ENCODE measurements at regions not wholly inside any gene's neighbourhood (a gene's known extent, or its start where the extent isn't known, plus 50 kb on each side); places are given as distances from the start of the nearest gene placed in this dataset.
"Not testable (repeated sequence)": the region's sequence is repeated elsewhere in the genome, so short reads cannot be mapped to it uniquely, and the experiment has no call there.

DNA sequence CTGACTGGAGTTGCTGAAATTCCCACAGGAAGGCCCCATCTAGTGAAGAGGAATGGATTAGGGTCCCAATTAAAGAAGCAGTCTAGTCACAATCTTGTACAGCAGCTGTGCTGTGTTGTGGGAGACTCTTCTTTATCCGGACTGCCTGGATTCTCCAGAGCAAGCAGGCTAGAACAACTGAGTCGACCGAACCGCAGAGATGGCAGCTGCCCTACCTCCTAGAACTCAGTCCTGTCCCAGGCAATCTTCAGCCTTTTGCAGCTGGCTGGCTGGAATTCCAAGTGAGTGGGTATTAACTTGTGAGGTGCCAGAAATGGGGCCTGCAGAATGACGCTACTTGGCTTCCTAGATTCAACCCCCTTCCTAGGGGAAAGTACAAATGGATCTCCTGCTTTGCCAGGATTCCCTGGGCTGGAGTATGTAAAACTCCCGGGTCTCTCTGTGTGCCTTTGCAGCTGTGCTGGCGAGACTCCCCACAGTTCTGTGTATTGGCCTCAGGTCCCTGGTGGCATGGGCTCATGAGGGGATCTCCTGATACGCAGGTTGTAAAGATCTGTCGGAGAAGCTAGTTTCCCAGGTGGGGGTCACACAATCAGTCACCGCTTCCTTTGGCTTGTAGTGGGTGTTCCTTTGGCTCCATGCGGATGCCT is 1952.6 kb upstream of the LRRTM1 start:
- DNase-seq: no peak

DNA sequence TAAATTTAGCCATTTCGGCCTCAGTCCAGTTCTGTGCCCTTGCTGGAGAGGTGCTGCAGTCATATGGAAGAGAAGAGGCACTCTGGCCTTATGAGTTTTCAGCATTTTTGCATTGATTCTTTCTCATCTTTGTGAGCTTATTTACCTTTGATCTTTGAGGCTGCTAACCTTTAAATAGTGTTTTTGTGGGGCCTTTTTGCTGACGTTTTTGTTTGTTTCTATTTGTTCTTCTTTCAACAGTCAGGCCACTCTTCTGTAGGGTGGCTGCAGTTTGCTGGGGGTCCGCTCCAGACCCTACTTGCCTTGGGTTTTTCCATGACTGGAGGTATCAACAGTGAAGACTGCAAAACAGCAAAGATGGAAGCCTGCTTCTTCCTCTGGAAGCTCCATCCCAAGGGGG is 1951.7 kb upstream of the LRRTM1 start:
- DNase-seq: no peak

DNA sequence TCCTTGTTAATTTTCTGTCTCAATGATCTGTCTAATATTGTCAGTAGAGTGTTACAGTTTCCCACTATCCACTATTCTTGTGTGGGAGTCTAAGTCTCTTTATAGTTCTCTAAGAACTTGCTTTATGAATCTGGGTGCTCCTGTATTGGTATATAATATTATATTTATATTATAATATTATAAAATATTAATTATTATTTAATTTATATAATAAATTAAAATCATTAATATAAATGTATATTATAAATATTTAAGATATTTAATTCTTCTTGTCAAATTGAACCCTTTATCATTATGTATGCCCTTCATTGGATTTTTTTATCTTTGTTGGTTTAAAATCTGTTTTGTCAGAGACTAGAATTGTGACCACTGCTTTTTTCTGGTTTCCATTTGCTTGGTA is 1950.2 kb upstream of the LRRTM1 start:
- no peak for DNase-seq

DNA sequence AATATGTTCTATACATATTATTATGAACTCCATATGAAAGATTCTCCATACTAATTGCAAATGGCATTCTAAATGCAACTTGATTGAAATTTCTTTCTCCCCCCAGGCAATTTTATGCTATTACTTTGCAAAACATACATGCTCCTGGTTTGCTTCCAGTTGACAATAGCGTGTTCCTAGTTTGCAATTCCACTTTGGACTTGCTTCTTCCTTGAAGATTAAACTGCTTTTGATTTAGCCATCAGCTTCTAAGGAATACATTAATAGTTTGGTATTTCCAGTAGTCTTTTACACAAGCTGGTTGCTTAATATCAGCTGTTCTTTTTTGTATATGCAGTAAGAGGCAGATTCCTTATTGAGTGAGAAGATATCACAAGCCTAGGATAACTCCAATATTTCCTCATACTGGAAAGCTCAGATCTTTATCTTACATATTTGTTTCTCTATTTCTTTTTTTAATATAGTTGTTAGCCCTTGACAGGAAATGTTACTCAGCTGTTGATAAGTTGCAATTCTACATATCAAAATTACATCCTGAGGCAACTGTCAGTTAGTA is 1941.7 kb upstream of the LRRTM1 start:
- DNase-seq: no peak

DNA sequence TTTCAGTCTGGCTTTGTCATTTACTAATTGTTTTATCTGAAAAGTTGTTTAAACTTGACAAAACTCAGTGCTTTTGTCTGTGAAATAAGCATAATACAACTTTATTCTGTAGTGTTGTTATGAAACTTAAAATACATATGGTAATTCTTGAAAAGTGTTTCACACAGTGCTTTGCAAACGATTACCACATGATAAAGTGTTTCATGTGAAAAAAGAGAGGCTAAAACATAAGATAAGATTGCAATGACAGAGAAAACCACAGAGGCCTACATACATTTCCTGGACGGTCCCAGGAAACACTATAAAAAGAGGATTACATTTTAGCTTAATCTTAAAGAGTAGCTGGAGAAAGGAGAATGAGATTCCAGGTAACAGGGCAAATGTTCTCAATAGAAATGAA is 1934.6 kb upstream of the LRRTM1 start:
- DNase-seq: no peak

DNA sequence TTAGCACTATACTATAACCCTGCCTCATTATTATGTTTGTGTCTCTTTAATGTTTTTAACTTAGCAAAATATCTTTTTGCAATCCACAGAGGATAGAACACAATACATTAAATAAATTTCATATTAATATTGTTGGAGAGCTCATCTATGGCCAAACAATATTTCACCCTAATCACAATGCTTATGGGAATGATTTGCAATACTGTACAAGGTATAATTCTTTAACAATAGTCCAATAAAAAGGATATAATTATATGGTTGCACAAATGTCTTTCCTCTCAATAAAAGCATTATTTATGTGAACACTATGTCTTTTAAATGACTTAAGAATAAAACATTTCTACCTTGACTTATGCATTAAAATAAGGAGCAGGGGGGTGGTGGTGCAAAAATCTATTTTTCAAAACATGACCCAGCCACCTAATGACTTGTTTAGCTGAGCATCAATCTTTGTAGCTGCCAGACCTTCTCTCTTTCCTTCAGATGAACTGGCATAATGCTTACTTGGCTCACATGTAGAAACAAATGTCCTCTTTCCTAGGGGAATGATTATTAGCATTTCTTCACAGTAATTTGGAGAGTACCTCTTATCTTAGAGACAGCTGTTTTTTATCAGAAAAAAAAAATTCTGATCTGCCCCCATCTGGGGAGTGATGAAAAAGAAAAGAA is 1933.6 kb upstream of the LRRTM1 start:
- no peak for DNase-seq

DNA sequence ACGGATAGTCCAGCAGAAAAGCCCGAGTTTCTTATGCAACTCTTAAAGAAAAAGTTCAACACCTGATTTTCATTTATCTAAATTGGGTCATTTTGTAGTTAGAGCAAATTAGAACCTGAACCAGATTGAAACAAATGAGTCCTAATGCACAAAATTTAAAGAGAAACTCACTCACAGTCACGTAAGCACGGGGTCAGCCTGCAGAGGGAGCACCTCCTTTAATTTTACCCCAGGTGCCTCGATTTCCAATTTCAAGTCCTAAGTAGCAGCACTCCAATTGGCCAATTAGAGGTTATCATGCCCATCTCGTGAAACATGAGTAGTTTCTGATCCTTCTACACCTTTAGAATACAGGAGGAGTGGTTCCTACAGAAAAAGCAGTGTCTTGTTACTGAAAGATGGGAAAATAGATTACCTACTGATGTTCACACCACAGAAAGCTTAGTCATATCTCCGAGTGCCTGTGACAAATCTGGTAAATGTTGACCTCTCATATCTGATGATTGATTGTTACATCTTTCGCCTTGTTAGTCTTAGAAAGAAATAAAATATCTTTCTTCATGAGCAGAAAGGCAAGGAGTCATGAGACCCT is 1929.8 kb upstream of the LRRTM1 start:
- DNase-seq: no peak

DNA sequence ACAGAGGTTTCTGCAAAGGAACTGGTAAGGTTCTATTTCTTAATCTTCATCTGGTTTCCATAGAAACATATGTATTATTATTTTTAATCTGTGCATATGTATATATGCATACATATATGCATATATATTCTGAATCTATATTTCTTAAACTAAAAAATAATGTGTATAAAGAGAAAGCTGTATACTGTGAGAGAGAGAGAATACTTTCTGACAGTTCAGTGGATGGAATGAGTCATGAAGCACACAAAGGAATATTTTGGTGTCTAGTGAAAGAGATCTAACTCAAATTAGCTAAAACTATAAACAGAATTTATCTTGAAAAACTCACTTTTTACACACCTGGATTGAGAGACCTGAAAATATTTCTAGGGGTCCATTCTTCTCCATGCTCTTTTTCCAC is 1929.3 kb upstream of the LRRTM1 start:
- DNase-seq: no peak

DNA sequence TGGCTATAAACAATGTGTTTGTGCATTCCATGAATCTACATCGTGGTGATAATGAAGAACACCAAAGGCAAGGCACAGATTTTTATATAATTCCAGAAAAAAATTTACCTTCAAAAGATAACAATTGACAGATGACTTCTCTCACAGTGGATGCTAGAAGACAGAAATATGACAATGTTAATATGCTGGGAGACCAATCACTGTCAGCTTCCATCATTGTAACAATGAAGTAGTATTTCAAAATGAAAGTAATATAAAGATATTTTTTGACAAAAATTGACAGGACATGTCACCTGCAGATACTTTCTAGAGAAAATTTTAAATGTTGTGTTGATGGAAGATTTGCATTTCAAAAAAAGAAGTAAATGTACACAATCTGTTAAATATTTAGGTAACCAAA is 1925.9 kb upstream of the LRRTM1 start:
- no peak for DNase-seq

DNA sequence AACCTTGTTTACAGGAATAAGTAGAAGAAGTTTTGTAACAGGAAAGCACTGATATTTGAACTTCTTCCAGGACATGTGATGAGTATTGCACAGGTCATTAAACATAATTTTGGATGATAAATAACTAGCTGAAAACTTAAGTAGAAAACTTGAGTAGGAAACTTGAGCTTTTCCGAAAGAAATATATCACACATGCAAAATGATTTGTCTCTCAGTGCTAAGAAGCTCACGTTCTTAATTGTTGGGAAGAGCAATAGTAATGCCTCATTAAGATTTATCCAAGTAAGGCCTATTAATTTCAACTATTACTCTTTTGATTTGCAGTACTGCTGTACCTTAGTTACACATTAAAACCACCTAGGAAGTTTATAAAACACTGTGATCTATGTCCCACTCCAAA is 1921.9 kb upstream of the LRRTM1 start:
- DNase-seq: no peak

DNA sequence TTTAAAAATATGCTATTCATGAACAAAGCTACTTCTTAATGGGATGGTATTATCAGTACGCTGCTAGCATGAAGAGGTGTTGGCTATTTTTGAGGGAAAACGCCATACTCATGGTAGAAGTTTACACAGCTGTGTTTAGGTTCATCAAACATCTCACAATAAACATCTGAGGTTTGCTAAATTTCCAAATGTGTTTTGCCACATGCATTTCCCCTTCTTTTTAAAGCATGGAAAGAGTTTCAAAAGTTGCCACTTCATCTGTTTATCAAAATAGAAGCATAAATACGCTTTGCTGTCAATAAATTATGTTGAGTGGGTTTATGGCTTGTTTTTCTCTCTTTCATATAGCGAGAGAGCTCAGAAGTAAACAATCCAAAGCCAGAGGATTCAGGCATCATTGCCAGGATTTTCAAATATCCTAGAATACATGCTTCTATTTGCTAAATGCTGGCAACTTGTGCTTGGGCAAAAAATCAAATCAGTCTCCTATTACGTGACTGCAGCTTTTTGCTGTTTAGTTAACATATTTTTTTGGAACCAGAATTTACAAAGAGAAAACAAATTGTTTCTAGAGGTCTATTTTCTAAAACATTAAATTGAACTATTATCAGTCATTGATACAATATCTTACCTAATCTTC is 1919.9 kb upstream of the LRRTM1 start:
- no peak for DNase-seq

DNA sequence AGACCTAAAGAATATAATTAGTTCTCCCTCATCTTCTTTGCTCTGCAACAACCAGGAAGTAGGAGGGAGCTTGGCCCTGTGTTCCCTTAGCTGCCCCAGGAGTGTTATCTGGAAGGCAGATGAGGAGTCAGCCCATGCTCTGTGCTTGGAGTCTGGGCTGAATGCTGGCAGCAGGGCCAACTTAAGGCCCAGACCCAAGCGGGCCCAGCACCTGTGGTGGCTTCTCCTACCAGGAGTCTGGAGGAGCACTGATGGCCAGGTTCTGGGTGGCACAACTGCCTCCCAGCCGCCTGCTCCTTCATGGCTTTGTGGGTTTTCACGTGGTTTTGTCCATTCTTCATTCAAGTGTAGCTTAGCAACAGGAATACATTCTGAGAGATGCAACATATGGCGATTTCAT is 1910.7 kb upstream of the LRRTM1 start:
- no peak for DNase-seq

DNA sequence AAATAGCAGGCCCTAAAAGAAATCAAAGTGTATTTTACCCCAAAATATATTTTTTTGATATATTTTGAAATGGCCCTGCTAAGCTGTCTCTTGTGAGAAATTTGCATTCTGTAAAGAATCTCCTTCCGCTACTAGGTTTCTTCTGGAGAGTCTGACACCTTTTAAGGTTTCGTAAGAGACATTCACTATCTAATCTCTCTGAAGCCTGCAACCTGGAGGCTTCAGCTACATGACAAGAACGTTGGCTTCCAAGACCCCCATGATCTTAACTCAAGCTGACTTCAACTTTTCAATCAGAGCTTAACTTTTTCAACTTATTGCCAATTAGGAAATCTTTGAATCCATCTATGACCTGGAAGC is 1894.9 kb upstream of the LRRTM1 start:
- no peak for DNase-seq

DNA sequence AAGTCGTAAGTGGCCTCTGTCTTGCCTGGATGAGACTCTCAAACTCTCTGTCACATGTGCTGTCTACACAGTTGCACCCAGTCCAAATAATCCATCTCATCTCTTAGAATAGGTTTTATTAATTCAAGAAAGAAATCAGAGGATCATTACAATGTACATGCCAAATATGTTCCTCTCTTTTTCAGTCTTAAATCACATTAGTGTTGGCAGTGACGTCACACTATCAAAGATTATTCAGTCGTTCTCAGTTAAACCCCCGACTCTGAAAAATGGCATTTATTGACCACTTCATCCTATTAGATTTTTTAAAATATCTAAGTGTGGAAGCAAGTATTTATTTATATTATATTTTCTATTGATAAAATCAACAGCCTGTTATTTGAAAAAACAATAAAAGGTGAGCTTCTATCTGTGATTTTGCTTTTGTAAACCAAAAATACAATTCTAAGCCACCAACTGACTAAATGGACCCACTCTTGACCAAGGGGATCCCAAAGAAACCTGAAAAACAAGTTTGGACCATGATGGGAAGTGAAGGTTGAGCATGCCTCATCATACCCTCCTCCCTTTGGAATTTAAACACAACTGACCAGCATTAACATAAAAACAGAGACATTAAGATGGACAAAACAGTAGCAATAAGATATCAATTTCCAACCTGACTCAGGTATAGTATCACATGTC is 1894.4 kb upstream of the LRRTM1 start:
- DNase-seq: no peak

DNA sequence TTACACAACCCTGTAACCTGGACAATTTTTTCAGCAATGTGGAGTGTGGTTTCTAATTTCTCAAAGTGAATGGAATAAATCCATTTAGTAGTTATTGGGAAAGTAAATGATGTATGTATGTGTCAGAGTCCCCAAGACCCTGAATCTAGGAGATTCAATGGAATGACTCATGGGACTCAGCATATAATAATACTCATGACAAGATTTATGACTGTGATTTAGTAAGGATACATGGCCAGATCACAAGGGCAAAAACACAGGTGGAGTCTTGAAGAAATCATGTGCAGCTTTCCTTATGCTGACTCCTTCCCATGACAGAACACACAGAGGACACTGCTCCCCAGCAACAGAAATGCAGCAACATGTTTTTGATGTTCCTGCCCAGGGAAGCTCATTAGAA is 1877.7 kb upstream of the LRRTM1 start:
- no peak for DNase-seq

DNA sequence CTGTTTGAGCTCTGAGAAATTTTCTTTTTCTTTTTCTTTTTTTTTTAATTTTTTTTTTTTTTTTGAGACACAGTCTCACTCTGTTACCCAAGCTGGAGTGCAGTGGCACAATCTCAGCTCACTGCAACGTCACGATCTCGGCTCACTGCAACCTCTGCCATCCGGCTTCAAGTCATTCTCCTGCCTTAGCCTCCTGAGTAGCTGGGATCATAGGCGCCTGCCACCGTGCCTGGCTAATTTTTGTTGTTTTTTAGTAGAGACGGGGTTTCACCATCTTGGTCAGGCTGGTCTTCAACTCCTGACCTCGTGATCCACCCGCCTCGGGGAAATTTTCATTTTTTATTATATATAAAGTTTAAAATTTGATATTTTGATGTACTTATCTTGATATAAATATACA is 1870.7 kb upstream of the LRRTM1 start:
- DNase-seq: not testable (repeated sequence)

DNA sequence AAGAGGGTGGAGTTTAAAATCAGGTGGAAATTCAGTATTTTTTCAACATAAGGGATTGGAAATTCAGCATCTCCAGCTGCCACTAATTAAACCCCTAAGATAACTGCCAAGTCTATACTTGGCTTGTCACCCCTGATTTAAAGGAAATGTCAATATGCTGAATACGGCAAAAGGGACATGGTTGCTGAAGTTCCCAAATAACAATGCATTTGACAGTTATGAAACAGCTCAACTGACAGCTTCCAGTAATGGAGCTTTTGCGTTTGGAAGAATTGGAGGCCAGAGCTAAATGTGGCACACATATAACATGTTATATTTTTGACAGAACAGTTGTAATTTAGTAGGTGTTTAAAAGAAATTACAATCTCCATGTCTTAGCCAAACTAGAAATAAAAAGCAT is 1867.9 kb upstream of the LRRTM1 start:
- no peak for DNase-seq

DNA sequence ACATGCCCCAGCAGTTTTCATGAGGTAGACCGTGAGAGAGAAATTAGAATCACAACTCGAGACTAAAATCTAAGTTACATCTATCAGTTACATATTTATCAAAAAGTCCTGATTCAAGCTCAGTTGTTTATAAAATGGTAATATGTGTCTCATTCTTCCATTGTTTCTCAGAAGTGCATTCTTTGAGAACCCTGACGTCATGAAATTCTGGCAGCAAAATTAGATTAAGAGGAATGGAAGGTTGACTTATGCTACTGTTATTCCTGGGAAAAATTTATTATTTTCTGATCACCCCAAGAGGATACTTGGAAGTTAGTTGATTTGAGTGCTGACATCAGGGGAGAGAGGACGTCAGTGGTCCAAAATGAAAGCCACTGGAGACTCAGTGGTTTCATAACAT is 1864.8 kb upstream of the LRRTM1 start:
- no peak for DNase-seq

DNA sequence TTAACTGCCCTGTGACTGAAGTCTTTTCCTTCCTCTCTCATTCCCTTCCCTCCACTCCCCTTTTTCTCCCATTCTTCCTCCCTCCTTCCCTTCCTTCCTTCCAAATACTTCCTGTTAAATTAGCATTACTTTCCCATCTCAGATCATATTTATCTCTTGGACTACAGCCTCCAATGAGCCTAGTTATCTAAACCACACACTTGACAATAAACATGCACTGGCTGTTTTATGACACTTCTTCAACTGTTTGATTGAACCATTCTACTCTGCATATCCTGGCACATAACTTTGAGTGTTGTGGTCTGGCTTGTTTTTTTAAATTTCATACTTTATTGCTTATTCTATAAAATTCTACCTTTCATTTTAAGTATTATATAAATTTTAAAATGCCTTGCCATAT is 1860.8 kb upstream of the LRRTM1 start:
- DNase-seq: no peak

DNA sequence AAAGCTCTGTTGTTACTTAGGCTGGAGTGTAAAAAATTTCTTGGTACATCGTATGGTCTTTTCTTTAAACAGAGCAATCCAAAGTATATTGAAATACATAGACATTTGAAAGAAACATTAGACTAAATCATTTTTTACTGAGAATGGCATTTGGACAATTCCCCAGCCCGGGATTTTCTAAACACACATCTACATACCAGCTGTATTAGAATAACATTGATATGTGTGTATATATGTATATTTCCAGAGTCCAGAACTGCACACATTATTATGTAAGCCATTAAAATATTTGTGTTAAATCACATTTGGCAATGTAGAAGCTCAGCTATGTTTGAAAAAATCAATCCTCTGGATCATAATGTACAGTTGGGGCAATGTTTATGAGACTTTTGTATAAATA is 1853.6 kb upstream of the LRRTM1 start:
- DNase-seq: no peak

DNA sequence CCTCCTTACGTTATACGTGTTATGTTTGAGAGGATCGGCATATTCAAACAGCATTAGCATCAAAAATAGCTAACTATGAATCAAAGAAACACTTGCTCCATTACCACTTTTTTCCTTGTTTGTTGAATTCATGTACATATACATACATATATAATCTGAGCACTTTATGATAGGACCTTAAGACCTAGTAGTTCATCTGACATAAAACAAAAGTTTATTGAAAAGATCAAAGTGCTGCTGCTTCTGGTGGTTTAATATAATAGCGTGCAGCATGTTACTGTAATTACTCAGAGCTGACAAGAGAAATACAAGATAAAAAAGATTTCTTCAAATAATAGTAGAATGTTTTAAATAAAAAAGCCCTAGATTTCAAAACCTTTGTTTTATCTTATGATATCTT is 1850.9 kb upstream of the LRRTM1 start:
- no peak for DNase-seq

DNA sequence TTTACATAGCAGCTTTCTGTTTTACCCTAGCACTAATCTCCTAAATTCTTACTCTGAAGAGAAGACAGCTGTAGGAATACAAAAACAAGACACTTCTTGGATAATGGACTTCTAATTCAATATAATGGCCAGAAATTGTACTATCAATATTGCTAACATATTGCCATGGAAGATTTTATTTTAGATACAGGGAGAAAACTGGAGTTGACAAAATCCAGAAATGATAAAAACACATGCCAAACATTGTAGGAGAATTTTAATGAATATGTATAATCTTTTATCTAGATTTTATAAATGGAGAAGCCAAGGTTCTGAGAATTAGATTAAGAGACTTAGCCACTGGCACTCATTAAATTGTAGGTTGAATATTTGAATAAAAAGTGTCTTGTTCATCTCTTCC is 1838.8 kb upstream of the LRRTM1 start:
- no peak for DNase-seq

DNA sequence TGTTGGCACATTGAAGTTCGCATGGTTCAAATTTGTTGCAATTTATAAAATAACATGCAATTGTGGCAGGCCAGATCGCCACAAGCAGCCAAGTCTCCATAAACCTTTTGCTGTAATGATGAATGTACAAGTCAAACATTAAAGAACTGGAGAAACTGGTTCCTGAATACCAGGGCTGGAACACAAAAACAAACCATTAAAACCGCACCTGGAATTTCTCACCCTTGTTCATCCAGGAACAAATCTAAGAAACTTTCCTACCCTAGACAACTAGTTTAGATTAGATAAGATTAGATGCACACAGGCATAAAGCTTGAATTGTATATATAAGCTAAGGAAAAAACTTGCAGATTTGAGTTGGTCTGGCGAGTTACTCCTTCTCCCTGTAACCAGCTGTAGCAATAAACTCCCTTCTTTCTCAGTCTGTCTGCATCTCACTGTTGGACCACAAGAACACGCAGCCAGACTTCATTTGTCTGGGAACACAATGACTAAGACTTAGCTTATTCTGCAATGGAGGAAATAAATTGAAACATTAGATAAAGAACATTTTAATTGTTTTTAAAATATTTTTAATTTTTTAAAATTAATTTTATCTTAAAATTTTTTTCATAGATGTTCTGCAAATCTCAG is 1835.5 kb upstream of the LRRTM1 start:
- no peak for DNase-seq

Data from NCI-H187 (cell line).